Body of pancreas (tissue), 4 donors: ENCODE measurements at regions not wholly inside any gene's neighbourhood (a gene's known extent, or its start where the extent isn't known, plus 50 kb on each side); places are given as distances from the start of the nearest gene placed in this dataset.

ENCODE experiments used
- CTCF ChIP-seq, 7 experiments: fragments of 450-650 bp in 4 of 7; fragments of 200-600 bp in 3 of 7; sonication (generic) in 3 of 7; IDR thresholded peaks; one replicate each; pipeline ENCODE4 v1.5.1; 2016 to 2019; ENCODE audit warnings: antibody characterized with exemption in 7 of 7
- POLR2A ChIP-seq, 3 donors: fragments of 450-650 bp; IDR thresholded peaks; one replicate each; pipeline ENCODE4 v1.6.1; 2016; ENCODE audit warnings: antibody characterized with exemption in 3 of 3, mild to moderate bottlenecking in 2 of 3

GRCh38 chr7:43044511-43044910 is 67.9 kb upstream of the HECW1 start:
- TF ChIP-seq POLR2A (IDR thresholded peaks at IDR 0.05) (no peak), CTCF (IDR thresholded peaks at IDR 0.05) (no peak)
